A673 (cell line): ENCODE measurements at regions not wholly inside any gene's neighbourhood (a gene's known extent, or its start where the extent isn't known, plus 50 kb on each side); places are given as distances from the start of the nearest gene placed in this dataset.

Experiments
- BruUV-seq: library from RNA; stranded (reverse); fragments of 400-500 nt; replicated peaks from 2 replicates; lab custom pipeline; 2021; lab: Mats Ljungman, UMichigan
- CTCF ChIA-PET: fragments of 300-600 bp; sonication (Branson Sonifier 250); formaldehyde crosslinking; loops from one replicate; lab custom pipeline; 2022; ENCODE audit warnings: antibody characterized with exemption; lab: Charles Lee
- POLR2A ChIA-PET: fragments of 300-600 bp; sonication (Branson Sonifier 250); formaldehyde crosslinking; loops from one replicate; lab custom pipeline; 2022; ENCODE audit warnings: antibody characterized with exemption; ENCODE audit not compliant: low non-redundant PET; lab: Charles Lee
- DNase-seq: peaks from one replicate; pipeline ENCODE4 v3.0.0-alpha.2; 2015; ENCODE audit warnings: low spot score
- H3K27ac ChIP-seq: fragments of 200-600 bp; sonication (generic); 2 replicates; pipeline ENCODE4 v1.5.1; 2016; ENCODE audit warnings: mixed run types, low read depth, mild to moderate bottlenecking, mixed read lengths, antibody characterized with exemption, low read length; ENCODE audit not compliant: poor library complexity, severe bottlenecking
- H3K27me3 ChIP-seq: fragments of 200-600 bp; sonication (generic); replicated peaks from 2 replicates; pipeline ENCODE4 v1.6.1; 2017; ENCODE audit warnings: mixed run types, low read depth, mild to moderate bottlenecking, mixed read lengths, antibody characterized with exemption, low read length; ENCODE audit not compliant: insufficient read depth, poor library complexity
- H3K36me3 ChIP-seq: fragments of 200-600 bp; sonication (generic); 2 replicates; pipeline ENCODE4 v1.6.1; 2016; ENCODE audit warnings: mixed run types, mild to moderate bottlenecking, mixed read lengths, antibody characterized with exemption, low read length; ENCODE audit not compliant: insufficient read depth, poor library complexity, severe bottlenecking
- H3K4me1 ChIP-seq: fragments of 200-600 bp; sonication (generic); 2 replicates; pipeline ENCODE4 v1.6.1; 2017; ENCODE audit warnings: mixed run types, mild to moderate bottlenecking, mixed read lengths, antibody characterized with exemption, low read length; ENCODE audit not compliant: insufficient read depth, poor library complexity, severe bottlenecking
- H3K4me3 ChIP-seq: fragments of 200-600 bp; sonication (generic); 2 replicates; pipeline ENCODE4 v1.5.1; 2016; ENCODE audit warnings: low read depth, mixed run types, mild to moderate bottlenecking, mixed read lengths, low read length; ENCODE audit not compliant: poor library complexity, severe bottlenecking
- H3K9me3 ChIP-seq: fragments of 200-600 bp; sonication (generic); 2 replicates; pipeline ENCODE4 v1.6.1; 2016; ENCODE audit warnings: mixed run types, low read depth, mild to moderate bottlenecking, mixed read lengths, antibody characterized with exemption, low read length; ENCODE audit not compliant: poor library complexity, severe bottlenecking
- EZH2 ChIP-seq: fragments of 200-600 bp; sonication (generic); IDR thresholded peaks from 2 replicates; pipeline ENCODE4 v1.6.1; 2017; ENCODE audit warnings: borderline replicate concordance, low read depth, mild to moderate bottlenecking, mixed read lengths, antibody characterized with exemption, low read length; ENCODE audit not compliant: poor library complexity, severe bottlenecking
- intact Hi-C: fragments of 100-400 bp; cut with micrococcal nuclease; formaldehyde crosslinking; loops from one replicate; pipeline ENCODE4 v1.10.0; 2022; ENCODE audit not compliant: unreplicated experiment
- TF ChIP-seq, protein P1 (sequence below): fragments of 300-800, 200-600 bp; sonication (generic); conservative IDR thresholded peaks from 2 replicates; pipeline ENCODE4 v1.5.1; 2017; ENCODE audit warnings: low read depth, mild to moderate bottlenecking, antibody characterized with exemption, low read length, moderate library complexity, mixed read lengths

DNA sequence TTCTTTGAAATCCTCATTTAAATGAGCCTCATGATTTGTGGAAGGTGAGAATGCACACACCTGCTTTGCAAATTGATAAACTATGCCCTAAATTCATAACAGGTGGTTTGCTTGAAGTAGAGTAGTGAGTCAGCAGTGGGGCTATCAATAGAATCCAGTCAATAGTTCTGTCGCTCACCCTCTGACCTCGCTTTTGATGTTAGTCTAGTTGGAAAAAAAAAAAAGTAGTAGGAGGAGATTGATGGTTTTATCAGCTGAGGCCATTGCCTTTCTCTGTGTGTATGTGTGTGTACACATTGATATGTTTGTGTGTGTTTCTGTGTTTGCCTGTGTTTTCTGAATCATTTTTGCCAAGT lies 267.3 kb downstream of the SNAPC1 start:
- POLR2A ChIA-PET, result no interaction called here
- no peaks in the 10 kb centered on the region for H3K9me3 ChIP-seq
- CTCF ChIA-PET, result no interaction called here
- H3K27me3 ChIP-seq, result no peaks in the 10 kb centered on the region
- no peak for TF ChIP-seq EZH2
- TF ChIP-seq, protein P1, sequence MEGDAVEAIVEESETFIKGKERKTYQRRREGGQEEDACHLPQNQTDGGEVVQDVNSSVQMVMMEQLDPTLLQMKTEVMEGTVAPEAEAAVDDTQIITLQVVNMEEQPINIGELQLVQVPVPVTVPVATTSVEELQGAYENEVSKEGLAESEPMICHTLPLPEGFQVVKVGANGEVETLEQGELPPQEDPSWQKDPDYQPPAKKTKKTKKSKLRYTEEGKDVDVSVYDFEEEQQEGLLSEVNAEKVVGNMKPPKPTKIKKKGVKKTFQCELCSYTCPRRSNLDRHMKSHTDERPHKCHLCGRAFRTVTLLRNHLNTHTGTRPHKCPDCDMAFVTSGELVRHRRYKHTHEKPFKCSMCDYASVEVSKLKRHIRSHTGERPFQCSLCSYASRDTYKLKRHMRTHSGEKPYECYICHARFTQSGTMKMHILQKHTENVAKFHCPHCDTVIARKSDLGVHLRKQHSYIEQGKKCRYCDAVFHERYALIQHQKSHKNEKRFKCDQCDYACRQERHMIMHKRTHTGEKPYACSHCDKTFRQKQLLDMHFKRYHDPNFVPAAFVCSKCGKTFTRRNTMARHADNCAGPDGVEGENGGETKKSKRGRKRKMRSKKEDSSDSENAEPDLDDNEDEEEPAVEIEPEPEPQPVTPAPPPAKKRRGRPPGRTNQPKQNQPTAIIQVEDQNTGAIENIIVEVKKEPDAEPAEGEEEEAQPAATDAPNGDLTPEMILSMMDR, result no peak
- H3K36me3 ChIP-seq, result no peaks in the 10 kb centered on the region
- no peak overlapping the region for H3K27ac ChIP-seq
- DNase-seq, result no peak
- intact Hi-C loops, result no loop called here
- H3K4me3 ChIP-seq, result no peak overlapping the region
- H3K4me1 ChIP-seq, result no peaks in the 10 kb centered on the region
- no TSS peak for BruUV-seq

DNA sequence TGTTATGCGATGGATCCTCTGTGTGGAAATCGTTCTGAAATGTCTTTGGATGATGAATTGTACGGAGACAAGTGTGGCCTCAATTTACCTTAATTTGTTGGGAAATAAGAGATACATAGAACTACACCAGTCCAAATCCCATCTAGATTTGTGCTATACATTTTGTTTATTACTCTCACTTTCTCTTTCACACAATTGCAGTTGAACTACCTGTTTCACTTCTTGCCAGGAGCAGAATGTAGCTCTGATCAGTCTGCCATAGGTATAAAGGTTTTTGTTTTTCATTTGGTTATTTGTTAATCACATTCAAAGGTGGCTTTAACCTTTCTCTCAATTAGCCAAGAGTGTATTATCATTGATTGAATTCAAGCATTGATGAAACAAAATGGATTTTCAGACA lies 268.2 kb downstream of the SNAPC1 start:
- intact Hi-C loops, result no loop called here
- Histone ChIP-seq H3K27ac (no peak overlapping the region), H3K4me3 (no peak overlapping the region), H3K9me3 (no peaks in the 10 kb centered on the region), H3K36me3 (no peaks in the 10 kb centered on the region), H3K27me3 (no peaks in the 10 kb centered on the region), H3K4me1 (no peaks in the 10 kb centered on the region)
- TF ChIP-seq, protein P1, result no peak
- no peak for TF ChIP-seq EZH2
- POLR2A ChIA-PET, result no interaction called here
- BruUV-seq, result no TSS peak
- no peak for DNase-seq
- CTCF ChIA-PET, result no interaction called here

DNA sequence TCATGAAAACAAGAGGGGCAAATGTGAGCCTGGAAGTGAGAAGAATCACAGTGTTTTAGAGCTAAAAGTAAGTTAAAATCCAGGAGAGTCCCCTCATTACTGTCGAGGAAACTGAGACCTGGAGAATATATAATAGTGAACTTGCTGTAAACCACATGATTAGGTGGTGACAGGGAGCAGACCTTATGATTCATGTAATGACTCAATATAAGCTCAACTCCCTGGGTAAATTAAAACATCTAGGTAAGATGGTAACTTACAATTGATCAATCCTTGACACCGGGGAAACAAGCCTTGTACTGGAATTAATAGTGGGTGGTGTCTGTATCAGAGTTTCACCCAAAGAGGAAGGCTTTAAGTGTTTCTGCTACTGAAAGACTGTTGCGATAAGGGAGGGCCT lies 269.3 kb downstream of the SNAPC1 start:
- TF ChIP-seq, protein P1, result no peak
- TF ChIP-seq EZH2, result no peak
- ChIA-PET POLR2A (no interaction called here), CTCF (no interaction called here)
- H3K9me3 ChIP-seq, result no peaks in the 10 kb centered on the region
- no peak overlapping the region for H3K4me3 ChIP-seq
- no TSS peak for BruUV-seq
- intact Hi-C loops, result no loop called here
- H3K27me3 ChIP-seq, result no peaks in the 10 kb centered on the region
- no peak overlapping the region for H3K27ac ChIP-seq
- no peaks in the 10 kb centered on the region for H3K4me1 ChIP-seq
- no peaks in the 10 kb centered on the region for H3K36me3 ChIP-seq
- DNase-seq, result no peak
